Brain microvascular endothelial cell (primary cell): ENCODE measurements at regions not wholly inside any gene's neighbourhood (a gene's known extent, or its start where the extent isn't known, plus 50 kb on each side); places are given as distances from the start of the nearest gene placed in this dataset.

Experiments used
- DNase-seq: peaks from one replicate; pipeline ENCODE4 v3.0.0-alpha.2; 2020
- H3K27ac ChIP-seq: fragments of 250-450 bp; sonication (Bioruptor Pico); 2 replicates; pipeline ENCODE4 v1.5.1; 2020; ENCODE audit warnings: mild to moderate bottlenecking, moderate library complexity
- H3K27me3 ChIP-seq: fragments of 250-450 bp; sonication (Bioruptor Pico); replicated peaks from 2 replicates; pipeline ENCODE4 v1.5.1; 2020; ENCODE audit warnings: mild to moderate bottlenecking
- H3K36me3 ChIP-seq: fragments of 250-450 bp; sonication (Bioruptor Pico); replicated peaks from 2 replicates; pipeline ENCODE4 v1.5.1; 2020; ENCODE audit warnings: mild to moderate bottlenecking
- H3K4me3 ChIP-seq: 2 replicates; pipeline ENCODE4 v1.5.1; 2011; ENCODE audit warnings: low read depth, mild to moderate bottlenecking, control low read depth, low read length, moderate library complexity
- CTCF ChIP-seq: IDR thresholded peaks from 2 replicates; pipeline ENCODE4 v1.5.1; 2011; ENCODE audit warnings: low read depth, mild to moderate bottlenecking, moderate library complexity, low read length, control low read depth, inconsistent platforms; ENCODE audit errors: missing control alignments
- in situ Hi-C: cut with HindIII; loops from 2 replicates; pipeline ENCODE4 v1.10.0; 2017; ENCODE audit warnings: low sequenced_read_pairs, low pct_ligation_motif_present

DNA sequence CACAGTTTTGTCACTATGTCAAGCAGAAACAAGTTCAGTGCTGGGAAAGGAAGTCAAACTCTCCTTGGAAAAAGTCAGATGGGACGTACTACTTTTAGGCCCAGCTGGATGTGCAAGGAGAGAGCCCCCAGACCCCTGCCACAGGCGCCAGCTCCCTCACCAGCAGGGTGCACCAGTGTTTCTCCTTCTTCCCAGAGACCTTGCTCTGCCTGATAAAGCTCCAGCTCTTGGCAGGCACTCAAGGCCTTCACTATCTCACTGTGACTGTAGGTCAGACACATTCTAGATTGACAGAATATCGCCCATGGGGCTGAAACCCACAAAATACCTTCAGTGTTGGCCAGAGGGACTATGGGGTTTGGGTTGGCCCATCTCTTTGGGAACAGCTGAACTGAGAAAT, 54.8 kb upstream of the CHRNB4 start:
- peak; percentile 9 for TF ChIP-seq CTCF
- no peaks in the 10 kb centered on the region for H3K27me3 ChIP-seq
- in situ Hi-C loops = no loop called here
- H3K4me3 ChIP-seq = no peak overlapping the region
- H3K27ac ChIP-seq = no peak overlapping the region
- H3K36me3 ChIP-seq = no peaks in the 10 kb centered on the region
- DNase-seq = no peak

- no peak for TF ChIP-seq CTCF
- H3K36me3 ChIP-seq = no peaks in the 10 kb centered on the region
- H3K27ac ChIP-seq = no peak overlapping the region
- no peak for DNase-seq
- in situ Hi-C loops = no loop called here
- H3K4me3 ChIP-seq = no peak overlapping the region
- no peaks in the 10 kb centered on the region for H3K27me3 ChIP-seq
These were observed 54.1 kb upstream of the CHRNB4 start for GRCh38 chr15:78695046-78695671.

GRCh38 chr15:78691851-78692421, 50.9 kb upstream of the CHRNB4 start:
- Histone ChIP-seq H3K27ac (no peak overlapping the region), H3K4me3 (no peak overlapping the region), H3K36me3 (no peaks in the 10 kb centered on the region), H3K27me3 (no peaks in the 10 kb centered on the region)
- DNase-seq = no peak
- in situ Hi-C loops = no loop called here
- TF ChIP-seq CTCF = no peak

- Histone ChIP-seq H3K27me3 (no peaks in the 10 kb centered on the region), H3K36me3 (no peaks in the 10 kb centered on the region), H3K27ac (no peak overlapping the region), H3K4me3 (no peak overlapping the region)
- no peak for TF ChIP-seq CTCF
- in situ Hi-C loops = no loop called here
- DNase-seq = no peak
These were observed 50.3 kb upstream of the CHRNB4 start for GRCh38 chr15:78691167-78691850.
